Epithelial cell of esophagus (primary cell): ENCODE measurements at regions not wholly inside any gene's neighbourhood (a gene's known extent, or its start where the extent isn't known, plus 50 kb on each side); places are given as distances from the start of the nearest gene placed in this dataset.

ENCODE experiments used
- DNase-seq: peaks from one replicate; pipeline ENCODE4 v3.0.0; 2010; ENCODE audit warnings: low read depth
- H3K4me3 ChIP-seq: 2 replicates; pipeline ENCODE4 v1.5.1; 2011; ENCODE audit warnings: mild to moderate bottlenecking, low read length, control low read depth
- CTCF ChIP-seq: IDR thresholded peaks from 2 replicates; pipeline ENCODE4 v1.5.1; 2011; ENCODE audit warnings: low read depth, mild to moderate bottlenecking, low read length, control low read depth, inconsistent platforms; ENCODE audit not compliant: insufficient read depth; ENCODE audit errors: missing control alignments

GRCh38 chr12:25764409-25764808, 194.1 kb upstream of the RASSF8 start:
- no peak for TF ChIP-seq CTCF
- no peak overlapping the region for H3K4me3 ChIP-seq
- DNase-seq = no peak

- no peak overlapping the region for H3K4me3 ChIP-seq
- no peak for TF ChIP-seq CTCF
- DNase-seq = no peak
Measured at GRCh38 chr12:25764892-25765291, 193.6 kb upstream of the RASSF8 start.

GRCh38 chr12:25767606-25768005, 190.9 kb upstream of the RASSF8 start:
- TF ChIP-seq CTCF = no peak

GRCh38 chr12:25768151-25768550, 190.3 kb upstream of the RASSF8 start:
- TF ChIP-seq CTCF = no peak
- no peak overlapping the region for H3K4me3 ChIP-seq
- no peak for DNase-seq

More at GRCh38 chr12:25767606-25768005, 190.9 kb upstream of the RASSF8 start:
- DNase-seq = peak; percentile 42
- H3K4me3 ChIP-seq = no peak overlapping the region

GRCh38 chr12:25769082-25769945, 189.2 kb upstream of the RASSF8 start:
- TF ChIP-seq CTCF = no peak

GRCh38 chr12:25771041-25771440, 187.4 kb upstream of the RASSF8 start:
- H3K4me3 ChIP-seq = no peak overlapping the region
- DNase-seq = peak; percentile 89
- TF ChIP-seq CTCF = no peak

More at GRCh38 chr12:25769082-25769945, 189.2 kb upstream of the RASSF8 start:
- DNase-seq = peak; percentile 87
- no peak overlapping the region for H3K4me3 ChIP-seq

GRCh38 chr12:25771476-25771875, 187.0 kb upstream of the RASSF8 start:
- no peak for DNase-seq
- no peak overlapping the region for H3K4me3 ChIP-seq
- TF ChIP-seq CTCF = no peak
